ENCODE measurements at regions not wholly inside any gene's neighbourhood (a gene's known extent, or its start where the extent isn't known, plus 50 kb on each side); places are given as distances from the start of the nearest gene placed in this dataset.
A peak's percentile ranks its signal among the peaks of the same experiment; 100 is the strongest.

DNA sequence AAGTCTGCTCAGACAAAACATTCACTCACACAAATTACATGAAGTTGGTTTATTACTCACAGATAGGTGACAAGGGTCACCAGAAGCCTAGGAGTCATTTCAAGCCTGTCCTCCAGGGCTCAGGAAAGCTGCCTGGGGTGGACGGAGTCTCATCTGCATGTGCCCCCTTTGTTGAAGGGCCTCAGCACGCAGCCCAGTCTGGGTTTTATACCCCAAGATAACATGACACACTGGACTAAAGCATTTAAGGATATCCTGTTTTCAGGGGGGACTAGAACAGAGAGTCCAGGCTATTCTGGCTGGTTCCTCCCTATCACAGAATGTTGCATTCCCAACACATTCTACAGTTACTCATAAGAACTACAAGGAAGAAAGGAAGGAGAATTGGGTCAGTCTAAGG, 164.7 kb downstream of the MREG start:
- Mint-ChIP-seq H3K36me3 (ENCODE audit: unreplicated experiment) (no peaks in the 10 kb centered on the region), H3K9me3 (ENCODE audit: unreplicated experiment) (peaks cover 3% of the 10 kb centered on the region), H3K27ac (ENCODE audit: unreplicated experiment) (peak overlapping the region; percentile 23), H3K27me3 (ENCODE audit: unreplicated experiment) (no peaks in the 10 kb centered on the region), H3K4me3 (ENCODE audit: unreplicated experiment) (no peak overlapping the region), H3K4me1 (ENCODE audit: unreplicated experiment) (peaks cover 50% of the 10 kb centered on the region)
- DNase-seq (ENCODE audit: extremely low spot score, unreplicated experiment): no peak
- TF ChIP-seq, protein P1, sequence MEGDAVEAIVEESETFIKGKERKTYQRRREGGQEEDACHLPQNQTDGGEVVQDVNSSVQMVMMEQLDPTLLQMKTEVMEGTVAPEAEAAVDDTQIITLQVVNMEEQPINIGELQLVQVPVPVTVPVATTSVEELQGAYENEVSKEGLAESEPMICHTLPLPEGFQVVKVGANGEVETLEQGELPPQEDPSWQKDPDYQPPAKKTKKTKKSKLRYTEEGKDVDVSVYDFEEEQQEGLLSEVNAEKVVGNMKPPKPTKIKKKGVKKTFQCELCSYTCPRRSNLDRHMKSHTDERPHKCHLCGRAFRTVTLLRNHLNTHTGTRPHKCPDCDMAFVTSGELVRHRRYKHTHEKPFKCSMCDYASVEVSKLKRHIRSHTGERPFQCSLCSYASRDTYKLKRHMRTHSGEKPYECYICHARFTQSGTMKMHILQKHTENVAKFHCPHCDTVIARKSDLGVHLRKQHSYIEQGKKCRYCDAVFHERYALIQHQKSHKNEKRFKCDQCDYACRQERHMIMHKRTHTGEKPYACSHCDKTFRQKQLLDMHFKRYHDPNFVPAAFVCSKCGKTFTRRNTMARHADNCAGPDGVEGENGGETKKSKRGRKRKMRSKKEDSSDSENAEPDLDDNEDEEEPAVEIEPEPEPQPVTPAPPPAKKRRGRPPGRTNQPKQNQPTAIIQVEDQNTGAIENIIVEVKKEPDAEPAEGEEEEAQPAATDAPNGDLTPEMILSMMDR (IDR thresholded peaks at IDR 0.05): no peak

GRCh38 chr2:215848146-215848545, 165.2 kb downstream of the MREG start:
- no peaks in the 10 kb centered on the region for H3K36me3 Mint-ChIP-seq (ENCODE audit: unreplicated experiment)
- H3K27me3 Mint-ChIP-seq (ENCODE audit: unreplicated experiment): no peaks in the 10 kb centered on the region
- peaks cover 3% of the 10 kb centered on the region for H3K9me3 Mint-ChIP-seq (ENCODE audit: unreplicated experiment)
- TF ChIP-seq, protein P1 (IDR thresholded peaks at IDR 0.05): no peak
- DNase-seq (ENCODE audit: extremely low spot score, unreplicated experiment): no peak
- peak overlapping the region; percentile 86 for H3K27ac Mint-ChIP-seq (ENCODE audit: unreplicated experiment)
- H3K4me3 Mint-ChIP-seq (ENCODE audit: unreplicated experiment): no peak overlapping the region
- H3K4me1 Mint-ChIP-seq (ENCODE audit: unreplicated experiment): peaks cover 50% of the 10 kb centered on the region

DNA sequence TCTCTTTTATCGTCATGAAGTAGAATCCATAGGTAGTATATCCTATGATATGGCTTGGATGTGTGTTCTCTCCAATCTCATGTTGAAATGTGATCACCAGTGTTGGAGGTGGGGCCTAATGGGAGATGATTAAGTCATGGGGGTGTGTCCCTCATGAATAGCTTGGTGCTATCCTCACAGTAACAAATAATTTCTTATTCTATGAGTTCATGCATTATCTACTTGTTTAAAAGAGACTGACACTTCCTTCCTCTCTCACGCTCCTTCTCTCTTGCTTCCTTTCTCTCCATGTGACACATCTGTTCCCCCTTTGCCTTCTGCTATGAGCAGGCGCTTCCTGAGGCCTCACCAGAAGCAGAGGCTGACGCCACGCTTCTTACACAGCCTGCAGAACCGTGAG, 165.6 kb downstream of the MREG start:
- TF ChIP-seq, protein P1 (IDR thresholded peaks at IDR 0.05): no peak
- DNase-seq (ENCODE audit: extremely low spot score, unreplicated experiment): no peak
- no peaks in the 10 kb centered on the region for H3K27me3 Mint-ChIP-seq (ENCODE audit: unreplicated experiment)
- no peaks in the 10 kb centered on the region for H3K36me3 Mint-ChIP-seq (ENCODE audit: unreplicated experiment)
- H3K27ac Mint-ChIP-seq (ENCODE audit: unreplicated experiment): peak overlapping the region; percentile 86
- no peak overlapping the region for H3K4me3 Mint-ChIP-seq (ENCODE audit: unreplicated experiment)
- peaks cover 3% of the 10 kb centered on the region for H3K9me3 Mint-ChIP-seq (ENCODE audit: unreplicated experiment)
- H3K4me1 Mint-ChIP-seq (ENCODE audit: unreplicated experiment): peaks cover 49% of the 10 kb centered on the region

DNA sequence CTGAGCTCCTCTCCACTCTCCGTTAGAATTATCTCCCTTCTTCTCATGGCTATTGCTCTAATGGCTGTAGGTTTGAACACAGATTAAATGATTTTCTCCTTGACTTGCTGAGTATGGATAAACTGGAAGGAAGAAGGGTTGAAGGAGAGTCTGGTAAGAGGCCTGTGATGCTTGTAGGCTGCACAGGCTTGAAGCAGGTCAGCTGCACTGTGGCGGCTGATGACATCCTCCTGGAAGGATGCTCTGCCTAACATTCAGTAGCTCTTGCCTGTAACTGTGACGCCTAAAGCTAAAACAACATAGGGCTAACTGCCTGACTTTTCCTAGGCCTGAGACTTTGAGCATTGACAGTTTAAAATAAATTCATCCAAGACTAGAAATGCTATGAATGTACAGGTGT, 166.3 kb downstream of the MREG start:
- Mint-ChIP-seq H3K4me1 (ENCODE audit: unreplicated experiment) (peaks cover 47% of the 10 kb centered on the region), H3K27ac (ENCODE audit: unreplicated experiment) (no peak overlapping the region), H3K36me3 (ENCODE audit: unreplicated experiment) (no peaks in the 10 kb centered on the region), H3K9me3 (ENCODE audit: unreplicated experiment) (peaks cover 3% of the 10 kb centered on the region), H3K27me3 (ENCODE audit: unreplicated experiment) (no peaks in the 10 kb centered on the region), H3K4me3 (ENCODE audit: unreplicated experiment) (no peak overlapping the region)
- TF ChIP-seq, protein P1 (IDR thresholded peaks at IDR 0.05): no peak
- DNase-seq (ENCODE audit: extremely low spot score, unreplicated experiment): no peak

GRCh38 chr2:215845839-215846586, 167.3 kb downstream of the MREG start:
- Mint-ChIP-seq H3K4me1 (ENCODE audit: unreplicated experiment) (peaks cover 37% of the 10 kb centered on the region), H3K27ac (ENCODE audit: unreplicated experiment) (no peak overlapping the region), H3K9me3 (ENCODE audit: unreplicated experiment) (peaks cover 3% of the 10 kb centered on the region)

More at GRCh38 chr2:215845839-215846586, 167.3 kb downstream of the MREG start:
- H3K27me3 Mint-ChIP-seq (ENCODE audit: unreplicated experiment): no peaks in the 10 kb centered on the region
- TF ChIP-seq, protein P1 (IDR thresholded peaks at IDR 0.05): no peak
- no peak overlapping the region for H3K4me3 Mint-ChIP-seq (ENCODE audit: unreplicated experiment)
- no peaks in the 10 kb centered on the region for H3K36me3 Mint-ChIP-seq (ENCODE audit: unreplicated experiment)
- DNase-seq (ENCODE audit: extremely low spot score, unreplicated experiment): no peak
